ENCODE measurements at regions not wholly inside any gene's neighbourhood (a gene's known extent, or its start where the extent isn't known, plus 50 kb on each side); places are given as distances from the start of the nearest gene placed in this dataset.

GRCh38 chr15:95281470-95281869 is 1049.0 kb upstream of the NR2F2 start:
- TF ChIP-seq CTCF (conservative IDR thresholded peaks at IDR 0.05; ENCODE audit: low read length), result no peak
- TF ChIP-seq EZH2phosphoT487 (IDR thresholded peaks at IDR 0.05; ENCODE audit: borderline replicate concordance), result no peak
